H1 (cell line): ENCODE measurements at regions not wholly inside any gene's neighbourhood (a gene's known extent, or its start where the extent isn't known, plus 50 kb on each side); places are given as distances from the start of the nearest gene placed in this dataset.
"Not testable (repeated sequence)": the region's sequence is repeated elsewhere in the genome, so short reads cannot be mapped to it uniquely, and the experiment has no call there.

Experiments
- CBX5 ChIP-seq: fragments of 300-800, 300-1000 bp; sonication (generic); IDR thresholded peaks from 2 replicates; pipeline ENCODE4 v1.7.1; 2016; ENCODE audit warnings: antibody characterized with exemption, low read length, low read depth
- CEBPB ChIP-seq: IDR thresholded peaks from 2 replicates; pipeline ENCODE4 v1.6.1; 2012; ENCODE audit warnings: low read depth, low read length
- EP300 ChIP-seq, 2 experiments: IDR thresholded peaks; 1 replicate in 1 of 2; 2 replicates in 1 of 2; pipeline ENCODE4 v1.6.1; 2011 to 2012; ENCODE audit warnings: low read depth in 2 of 2, low read length in 2 of 2, mild to moderate bottlenecking in 2 of 2, borderline replicate concordance in 1 of 2, inconsistent platforms in 1 of 2, moderate library complexity in 1 of 2
- EZH2 ChIP-seq: fragments of 200-600 bp; sonication (generic); IDR thresholded peaks from 2 replicates; pipeline ENCODE4 v1.7.1; 2012; ENCODE audit warnings: low read depth, mild to moderate bottlenecking, moderate library complexity, low read length, inconsistent platforms; ENCODE audit not compliant: severe bottlenecking
- GABPA ChIP-seq: IDR thresholded peaks from 2 replicates; pipeline ENCODE4 v1.6.1; 2011; ENCODE audit warnings: mild to moderate bottlenecking, low read length, moderate library complexity, borderline replicate concordance; ENCODE audit not compliant: insufficient read depth
- PHF8 ChIP-seq: fragments of 200-600 bp; sonication (generic); conservative IDR thresholded peaks from 2 replicates; pipeline ENCODE4 v1.7.1; 2012; ENCODE audit warnings: low read depth, mild to moderate bottlenecking, inconsistent platforms, low read length, moderate library complexity
- POLR2A ChIP-seq, 2 experiments: IDR thresholded peaks; 1 replicate in 1 of 2; 2 replicates in 1 of 2; pipeline ENCODE4 v1.6.1; 2011; ENCODE audit warnings: low read depth in 2 of 2, low read length in 2 of 2, mild to moderate bottlenecking in 2 of 2; ENCODE audit errors: control extremely low read depth in 1 of 2
- POLR2AphosphoS5 ChIP-seq: IDR thresholded peaks from 2 replicates; pipeline ENCODE4 v1.6.1; 2011; ENCODE audit warnings: low read depth, low read length
- RAD21 ChIP-seq, 2 experiments: IDR thresholded peaks in 1 of 2; conservative IDR thresholded peaks in 1 of 2; 2 replicates each; pipeline ENCODE4 v1.6.1; 2011; ENCODE audit warnings: low read depth in 2 of 2, low read length in 2 of 2, improper control_type of control experiment in 1 of 2, inconsistent platforms in 1 of 2, mild to moderate bottlenecking in 1 of 2, moderate library complexity in 1 of 2
- RBBP5 ChIP-seq: IDR thresholded peaks from 2 replicates; pipeline ENCODE4 v1.7.1; 2012; ENCODE audit warnings: low read depth, mild to moderate bottlenecking, inconsistent platforms, low read length, moderate library complexity, borderline replicate concordance
- SP2 ChIP-seq: IDR thresholded peaks from 2 replicates; pipeline ENCODE4 v1.6.1; 2012; ENCODE audit warnings: mild to moderate bottlenecking, low read length, inconsistent platforms
- TF ChIP-seq, protein P1 (sequence below): IDR thresholded peaks from 2 replicates; pipeline ENCODE4 v1.6.1; 2012; ENCODE audit warnings: inconsistent platforms
- TF ChIP-seq, protein P2 (sequence below), 3 experiments: IDR thresholded peaks; 1 replicate in 2 of 3; 2 replicates in 1 of 3; pipeline versions ENCODE4 v1.5.1 to v1.6.1; 2011; ENCODE audit warnings: low read length in 3 of 3, mild to moderate bottlenecking in 3 of 3, inconsistent platforms in 2 of 3, low read depth in 1 of 3, moderate library complexity in 1 of 3; ENCODE audit not compliant: insufficient read depth in 1 of 3; ENCODE audit errors: control extremely low read depth in 1 of 3
- TF ChIP-seq, protein P3 (sequence below): IDR thresholded peaks from 2 replicates; pipeline ENCODE4 v1.6.1; 2012; ENCODE audit warnings: low read length, inconsistent platforms

DNA sequence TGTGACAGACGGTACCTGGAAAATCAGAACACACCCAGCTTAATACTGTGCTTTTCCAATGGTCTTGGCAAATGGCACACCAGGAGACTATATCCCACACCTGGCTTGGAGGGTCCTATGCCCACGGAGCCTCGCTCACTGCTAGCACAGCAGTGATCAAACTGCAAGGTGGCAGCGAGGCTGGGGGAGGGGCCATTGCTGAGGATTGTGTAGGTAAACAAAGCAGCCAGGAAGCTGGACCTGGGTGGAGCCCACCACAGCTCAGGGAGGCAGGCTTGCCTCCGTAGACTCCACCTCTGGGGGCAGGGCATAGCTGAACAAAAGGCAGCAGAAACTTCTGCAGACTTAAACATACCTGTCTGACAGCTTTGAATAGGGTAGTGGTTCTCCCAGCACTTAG lies 498.0 kb downstream of the C12orf50 start:
- TF ChIP-seq POLR2AphosphoS5; CEBPB; POLR2A (IDR thresholded peaks at IDR 0.05; ENCODE audit: control extremely low read depth in 1 of 2, low read depth in 2 of 2, low read length in 2 of 2); GABPA; SP2; PHF8; RAD21 (IDR thresholded peaks at IDR 0.05 in 1 of 2, conservative IDR thresholded peaks at IDR 0.05 in 1 of 2; ENCODE audit: low read depth in 2 of 2, low read length in 2 of 2); EP300 (IDR thresholded peaks at IDR 0.05; ENCODE audit: borderline replicate concordance in 1 of 2, low read depth in 2 of 2, low read length in 2 of 2); EZH2; CBX5; RBBP5: not testable (repeated sequence)
- TF ChIP-seq, protein P1, sequence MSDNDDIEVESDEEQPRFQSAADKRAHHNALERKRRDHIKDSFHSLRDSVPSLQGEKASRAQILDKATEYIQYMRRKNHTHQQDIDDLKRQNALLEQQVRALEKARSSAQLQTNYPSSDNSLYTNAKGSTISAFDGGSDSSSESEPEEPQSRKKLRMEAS, result not testable (repeated sequence)
- TF ChIP-seq, protein P2, sequence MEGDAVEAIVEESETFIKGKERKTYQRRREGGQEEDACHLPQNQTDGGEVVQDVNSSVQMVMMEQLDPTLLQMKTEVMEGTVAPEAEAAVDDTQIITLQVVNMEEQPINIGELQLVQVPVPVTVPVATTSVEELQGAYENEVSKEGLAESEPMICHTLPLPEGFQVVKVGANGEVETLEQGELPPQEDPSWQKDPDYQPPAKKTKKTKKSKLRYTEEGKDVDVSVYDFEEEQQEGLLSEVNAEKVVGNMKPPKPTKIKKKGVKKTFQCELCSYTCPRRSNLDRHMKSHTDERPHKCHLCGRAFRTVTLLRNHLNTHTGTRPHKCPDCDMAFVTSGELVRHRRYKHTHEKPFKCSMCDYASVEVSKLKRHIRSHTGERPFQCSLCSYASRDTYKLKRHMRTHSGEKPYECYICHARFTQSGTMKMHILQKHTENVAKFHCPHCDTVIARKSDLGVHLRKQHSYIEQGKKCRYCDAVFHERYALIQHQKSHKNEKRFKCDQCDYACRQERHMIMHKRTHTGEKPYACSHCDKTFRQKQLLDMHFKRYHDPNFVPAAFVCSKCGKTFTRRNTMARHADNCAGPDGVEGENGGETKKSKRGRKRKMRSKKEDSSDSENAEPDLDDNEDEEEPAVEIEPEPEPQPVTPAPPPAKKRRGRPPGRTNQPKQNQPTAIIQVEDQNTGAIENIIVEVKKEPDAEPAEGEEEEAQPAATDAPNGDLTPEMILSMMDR (IDR thresholded peaks at IDR 0.05; ENCODE audit: control extremely low read depth in 1 of 3, insufficient read depth in 1 of 3, low read depth in 1 of 3, low read length in 3 of 3), result not testable (repeated sequence)
- TF ChIP-seq, protein P3, sequence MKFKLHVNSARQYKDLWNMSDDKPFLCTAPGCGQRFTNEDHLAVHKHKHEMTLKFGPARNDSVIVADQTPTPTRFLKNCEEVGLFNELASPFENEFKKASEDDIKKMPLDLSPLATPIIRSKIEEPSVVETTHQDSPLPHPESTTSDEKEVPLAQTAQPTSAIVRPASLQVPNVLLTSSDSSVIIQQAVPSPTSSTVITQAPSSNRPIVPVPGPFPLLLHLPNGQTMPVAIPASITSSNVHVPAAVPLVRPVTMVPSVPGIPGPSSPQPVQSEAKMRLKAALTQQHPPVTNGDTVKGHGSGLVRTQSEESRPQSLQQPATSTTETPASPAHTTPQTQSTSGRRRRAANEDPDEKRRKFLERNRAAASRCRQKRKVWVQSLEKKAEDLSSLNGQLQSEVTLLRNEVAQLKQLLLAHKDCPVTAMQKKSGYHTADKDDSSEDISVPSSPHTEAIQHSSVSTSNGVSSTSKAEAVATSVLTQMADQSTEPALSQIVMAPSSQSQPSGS, result not testable (repeated sequence)
